DMS79 (cell line): ENCODE measurements at regions not wholly inside any gene's neighbourhood (a gene's known extent, or its start where the extent isn't known, plus 50 kb on each side); places are given as distances from the start of the nearest gene placed in this dataset.

Source experiments
- DNase-seq: peaks from one replicate; lab custom pipeline; 2025; lab: John Stamatoyannopoulos, UW

DNA sequence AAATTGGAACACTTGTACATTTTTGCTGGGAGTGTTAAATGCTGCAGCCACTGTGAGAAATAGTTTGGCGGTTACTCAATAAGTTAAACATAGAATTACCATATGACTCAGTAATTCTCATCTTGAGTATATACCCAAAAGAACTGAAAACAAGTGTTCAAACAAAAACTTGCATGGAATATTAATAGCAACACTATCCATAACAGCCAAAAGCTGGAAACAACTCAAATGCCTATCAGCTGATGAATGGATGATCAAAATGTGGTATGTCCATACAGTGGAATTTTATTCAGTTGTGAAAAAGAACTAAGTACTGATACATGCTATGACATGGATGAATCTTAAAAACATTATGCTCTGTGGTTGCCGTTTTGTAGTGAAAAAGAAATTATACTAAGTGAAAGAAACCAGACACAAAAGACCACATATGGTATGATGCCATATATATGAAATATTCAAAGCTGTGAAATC is 63.0 kb upstream of the SP4 start:
- no peak for DNase-seq

DNA sequence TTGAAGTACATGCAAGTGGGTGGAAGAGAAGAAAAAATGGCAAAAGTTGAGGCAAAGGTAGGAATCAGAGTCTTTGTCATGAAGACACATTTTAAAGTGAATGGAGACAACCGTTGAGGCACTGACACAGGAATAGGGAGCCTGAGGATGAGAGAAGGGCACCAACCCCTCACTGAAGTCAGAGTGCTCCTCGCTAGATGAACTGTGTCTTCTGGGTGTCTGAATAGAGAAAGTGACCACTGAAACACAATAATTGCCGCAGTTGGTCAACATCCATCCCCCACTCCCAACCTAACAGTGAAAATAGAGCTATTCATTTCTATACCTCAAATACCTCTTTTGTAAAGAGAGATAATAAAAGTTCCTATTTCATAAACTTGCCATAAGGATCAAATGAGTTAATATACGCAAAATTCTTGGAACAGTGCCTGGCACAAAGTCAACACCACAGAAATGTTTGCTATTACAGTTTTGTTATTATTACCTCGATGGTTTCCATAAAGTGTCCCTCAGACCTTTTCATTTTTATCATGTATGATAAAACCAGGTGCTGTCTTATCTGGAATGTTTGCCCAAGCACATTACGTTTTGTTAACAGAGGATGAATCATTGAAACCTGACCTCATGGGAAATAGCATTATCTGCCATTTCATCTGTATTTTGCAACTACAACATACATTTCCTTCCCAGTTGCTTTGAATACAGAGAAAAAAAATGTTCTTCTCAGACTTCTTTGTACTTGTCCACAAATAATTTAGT is 61.8 kb upstream of the SP4 start:
- DNase-seq, result no peak

DNA sequence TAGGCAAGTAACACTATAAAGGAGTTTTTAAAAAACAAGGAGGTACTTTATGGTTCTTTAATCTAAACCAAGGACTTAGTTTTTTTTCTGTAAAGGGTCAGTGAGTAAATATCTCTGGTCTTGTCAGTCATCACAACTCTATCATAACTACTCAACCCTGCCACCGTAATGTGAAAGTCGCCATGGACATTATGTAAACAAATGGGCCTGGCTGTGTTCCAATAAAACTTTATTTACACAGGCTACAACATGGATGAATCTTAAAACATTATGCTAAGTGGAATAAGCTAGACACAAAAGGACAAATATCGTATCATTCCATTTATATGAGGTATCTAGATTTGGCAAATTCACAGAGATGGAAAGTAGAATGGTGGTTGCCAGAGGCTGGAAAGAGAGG is 60.8 kb upstream of the SP4 start:
- no peak for DNase-seq

DNA sequence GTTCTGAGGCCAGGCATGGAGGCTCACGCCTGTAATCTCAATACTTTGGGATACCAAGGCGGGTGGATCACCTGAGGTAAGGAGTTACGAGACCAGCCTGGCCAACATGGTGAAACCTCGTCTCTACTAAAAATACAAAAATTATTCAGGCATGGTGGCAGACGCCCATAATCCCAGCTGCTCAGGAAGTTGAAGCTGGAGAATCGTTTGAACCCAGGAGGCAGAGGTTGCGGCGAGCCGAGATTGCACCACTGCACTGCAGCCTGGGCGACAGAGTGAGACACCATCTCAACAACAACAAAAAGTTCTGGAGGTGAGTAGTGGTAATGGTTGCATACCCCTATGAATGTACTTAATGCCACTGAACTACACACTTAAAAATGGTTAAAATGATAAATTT is 60.3 kb upstream of the SP4 start:
- no peak for DNase-seq

DNA sequence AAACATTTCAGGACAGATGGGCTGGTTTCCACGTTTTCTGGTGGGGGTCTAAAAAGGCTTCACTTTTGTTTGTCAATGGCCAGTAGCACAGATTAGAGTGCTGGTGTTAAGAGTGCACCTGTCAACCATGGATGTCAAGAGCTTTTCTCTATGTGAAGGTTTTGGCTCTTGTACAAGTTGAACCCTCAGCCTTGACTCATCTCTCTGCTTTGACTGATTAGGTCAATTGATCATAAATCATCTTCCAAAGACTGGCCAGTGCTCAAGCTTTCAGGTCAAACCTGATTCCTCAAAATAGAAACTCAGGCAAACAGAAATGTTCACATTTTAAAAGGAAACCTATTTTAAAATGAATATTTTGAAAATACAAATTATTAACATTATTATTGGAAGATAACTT is 59.6 kb upstream of the SP4 start:
- DNase-seq, result no peak

DNA sequence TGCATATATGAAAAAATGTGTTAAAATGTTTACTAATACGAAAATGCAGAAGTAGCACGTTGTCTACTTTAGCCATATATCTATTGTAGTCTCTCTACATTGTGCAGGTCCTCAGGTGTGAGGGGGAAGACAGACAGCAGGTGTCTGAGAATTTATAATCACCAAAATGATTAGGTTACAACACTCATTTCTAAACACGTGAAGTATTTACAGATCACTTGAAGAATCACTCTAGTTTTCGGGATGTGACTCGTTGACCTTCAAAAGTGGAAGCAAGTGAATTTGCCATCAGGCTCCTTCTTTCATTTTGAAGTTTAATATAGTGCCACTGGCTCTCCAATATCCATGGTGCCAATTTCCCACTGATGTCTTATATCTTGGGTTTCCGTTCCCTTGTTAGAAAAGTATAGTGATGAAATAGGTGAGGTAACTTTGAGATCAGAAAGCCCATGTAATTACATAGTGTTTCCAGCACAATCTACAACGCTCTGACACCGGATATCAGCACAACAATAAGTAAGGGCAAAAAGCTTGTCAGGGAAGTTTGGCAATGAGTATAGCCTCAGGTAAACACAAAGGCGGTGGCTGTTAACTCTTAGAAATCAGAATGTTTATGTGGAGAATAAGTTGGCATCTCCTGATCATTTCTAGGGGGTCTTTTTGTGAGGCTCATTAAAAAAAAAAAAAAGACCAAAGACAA is 57.5 kb upstream of the SP4 start:
- no peak for DNase-seq

DNA sequence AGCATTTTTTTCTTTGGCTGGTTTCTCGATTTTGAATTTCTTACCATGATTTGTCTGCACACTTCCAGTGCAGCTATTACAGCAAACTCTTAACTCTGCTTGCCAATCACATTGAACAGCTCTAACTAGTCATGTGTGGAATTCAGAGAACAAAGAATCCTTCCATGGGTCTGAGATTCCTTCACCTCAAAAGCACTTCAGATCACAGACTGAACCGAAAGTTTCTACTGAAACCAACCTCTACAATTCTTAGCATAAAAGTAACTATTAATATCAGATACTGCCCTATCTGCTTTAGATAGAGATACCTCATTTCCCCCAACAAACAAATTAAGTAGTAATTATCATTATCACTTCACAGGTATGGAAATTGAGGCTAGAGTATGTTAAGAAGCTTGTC is 56.5 kb upstream of the SP4 start:
- no peak for DNase-seq

DNA sequence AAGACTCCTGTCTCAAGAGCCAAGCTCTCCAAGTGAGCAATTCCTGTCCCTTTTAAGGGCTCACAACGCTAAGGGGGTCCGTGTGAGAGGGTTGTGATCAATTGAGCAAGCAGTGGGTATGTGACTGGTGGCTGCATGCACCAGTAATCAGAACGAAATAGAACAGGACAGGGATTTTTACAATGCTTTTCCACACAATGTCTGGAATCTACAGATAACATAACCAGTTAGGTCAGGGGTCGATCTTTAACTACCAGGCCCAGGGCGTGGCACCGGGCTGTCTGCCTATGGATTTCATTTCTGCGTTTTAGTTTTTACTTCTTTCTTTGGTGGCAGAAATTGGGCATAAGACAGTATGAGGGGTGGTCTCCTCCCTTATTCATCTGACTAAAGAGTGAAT is 54.9 kb upstream of the SP4 start:
- no peak for DNase-seq

DNA sequence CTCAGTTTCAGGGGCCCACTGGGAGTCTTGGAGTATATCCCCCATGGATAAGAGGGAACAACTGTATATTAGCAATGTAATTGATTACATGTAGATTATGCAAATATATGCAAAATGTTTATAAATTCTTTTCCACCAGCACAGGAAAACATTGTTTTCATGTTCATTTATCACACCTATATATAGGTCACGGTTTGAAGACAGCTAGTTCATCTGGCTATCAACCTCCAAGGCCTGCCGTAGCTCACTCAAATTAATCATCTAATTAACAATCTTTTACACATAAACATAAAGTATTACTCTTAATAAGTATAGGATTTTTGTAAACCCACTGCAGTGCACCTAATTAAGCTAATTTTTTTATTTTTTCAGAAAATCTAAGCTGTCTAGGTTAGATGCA is 53.7 kb upstream of the SP4 start:
- DNase-seq, result no peak

DNA sequence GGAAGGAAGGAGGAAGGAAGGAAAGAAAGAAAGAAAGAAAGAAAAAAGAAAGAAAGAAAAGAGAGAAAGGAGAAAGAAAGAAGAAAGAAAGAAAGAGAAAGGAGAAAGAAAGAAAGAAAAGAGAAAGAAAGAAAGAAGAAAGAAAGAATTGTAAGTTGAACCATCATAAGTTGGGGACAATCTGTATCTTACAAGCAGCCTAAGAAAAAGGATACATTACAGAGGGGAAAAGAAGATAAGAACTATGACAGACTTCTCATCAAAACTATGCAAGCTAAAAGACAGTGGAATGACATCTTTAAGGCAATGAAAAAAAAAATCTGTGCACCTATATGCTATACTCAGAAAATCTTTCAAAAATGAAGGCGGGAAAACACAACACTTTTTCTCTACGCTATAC is 50.3 kb upstream of the SP4 start:
- no peak for DNase-seq
